Type B pancreatic cell (in vitro differentiated cells): ENCODE measurements at regions not wholly inside any gene's neighbourhood (a gene's known extent, or its start where the extent isn't known, plus 50 kb on each side); places are given as distances from the start of the nearest gene placed in this dataset.

Experiments
- DNase-seq: peaks from one replicate; pipeline ENCODE4 v3.0.0; 2021; ENCODE audit warnings: mixed read lengths; ENCODE audit not compliant: unreplicated experiment; ENCODE audit errors: extremely low spot score
- H3K27ac Mint-ChIP-seq: 2 replicates; pipeline ENCODE4 v1.8.0; 2021; ENCODE audit warnings: mild to moderate bottlenecking, mixed read lengths
- H3K27me3 Mint-ChIP-seq: 2 replicates; pipeline ENCODE4 v1.8.0; 2021; ENCODE audit warnings: mixed read lengths
- H3K36me3 Mint-ChIP-seq: 2 replicates; pipeline ENCODE4 v1.8.0; 2021; ENCODE audit warnings: mixed read lengths
- H3K4me1 Mint-ChIP-seq: one replicate; pipeline ENCODE4 v1.8.0; 2021; ENCODE audit warnings: mixed read lengths; ENCODE audit not compliant: unreplicated experiment
- H3K4me3 Mint-ChIP-seq: 2 replicates; pipeline ENCODE4 v1.8.0; 2021; ENCODE audit warnings: mild to moderate bottlenecking, mixed read lengths
- H3K9me3 Mint-ChIP-seq: 2 replicates; pipeline ENCODE4 v1.8.0; 2021; ENCODE audit warnings: mixed read lengths
- CTCF ChIP-seq: fragments of 200-600 bp; sonication (generic); conservative IDR thresholded peaks from 2 replicates; pipeline ENCODE4 v1.5.0; 2021; ENCODE audit warnings: antibody characterized with exemption, mild to moderate bottlenecking

GRCh38 chr15:46880791-46881190, 836.5 kb upstream of the SEMA6D start:
- TF ChIP-seq CTCF, result no peak
- DNase-seq, result no peak
- no peak overlapping the region for H3K4me3 Mint-ChIP-seq
- H3K4me1 Mint-ChIP-seq, result no peaks in the 10 kb centered on the region
- H3K27me3 Mint-ChIP-seq, result peaks cover 4% of the 10 kb centered on the region
- H3K36me3 Mint-ChIP-seq, result no peaks in the 10 kb centered on the region
- peaks cover 5% of the 10 kb centered on the region for H3K9me3 Mint-ChIP-seq
- no peak overlapping the region for H3K27ac Mint-ChIP-seq

- H3K27ac Mint-ChIP-seq, result no peak overlapping the region
- TF ChIP-seq CTCF, result no peak
- DNase-seq, result no peak
- peaks cover 4% of the 10 kb centered on the region for H3K9me3 Mint-ChIP-seq
- H3K4me3 Mint-ChIP-seq, result no peak overlapping the region
- H3K36me3 Mint-ChIP-seq, result no peaks in the 10 kb centered on the region
- peaks cover 40% of the 10 kb centered on the region for H3K27me3 Mint-ChIP-seq
- peaks cover 9% of the 10 kb centered on the region for H3K4me1 Mint-ChIP-seq
Measured at GRCh38 chr15:46892621-46893160, 824.6 kb upstream of the SEMA6D start.

- Mint-ChIP-seq H3K27me3 (peaks cover 48% of the 10 kb centered on the region), H3K4me1 (peaks cover 9% of the 10 kb centered on the region), H3K27ac (no peak overlapping the region), H3K36me3 (no peaks in the 10 kb centered on the region), H3K9me3 (no peaks in the 10 kb centered on the region), H3K4me3 (no peak overlapping the region)
- no peak for DNase-seq
- TF ChIP-seq CTCF, result no peak
Measured at GRCh38 chr15:46894644-46895043, 822.7 kb upstream of the SEMA6D start.

GRCh38 chr15:46897266-46897665, 820.0 kb upstream of the SEMA6D start:
- no peak overlapping the region for H3K4me3 Mint-ChIP-seq
- no peak for DNase-seq
- H3K9me3 Mint-ChIP-seq, result no peaks in the 10 kb centered on the region
- no peak overlapping the region for H3K27ac Mint-ChIP-seq
- H3K27me3 Mint-ChIP-seq, result peaks cover 65% of the 10 kb centered on the region
- H3K4me1 Mint-ChIP-seq, result peaks cover 9% of the 10 kb centered on the region
- TF ChIP-seq CTCF, result no peak
- H3K36me3 Mint-ChIP-seq, result no peaks in the 10 kb centered on the region

- H3K4me3 Mint-ChIP-seq, result no peak overlapping the region
- no peak for DNase-seq
- H3K36me3 Mint-ChIP-seq, result no peaks in the 10 kb centered on the region
- TF ChIP-seq CTCF, result no peak
- no peaks in the 10 kb centered on the region for H3K9me3 Mint-ChIP-seq
- peaks cover 57% of the 10 kb centered on the region for H3K27me3 Mint-ChIP-seq
- H3K4me1 Mint-ChIP-seq, result no peaks in the 10 kb centered on the region
- H3K27ac Mint-ChIP-seq, result no peak overlapping the region
Measured at GRCh38 chr15:46901001-46901400, 816.3 kb upstream of the SEMA6D start.

GRCh38 chr15:46917721-46918252, 799.5 kb upstream of the SEMA6D start:
- Mint-ChIP-seq H3K36me3 (no peaks in the 10 kb centered on the region), H3K4me1 (no peaks in the 10 kb centered on the region), H3K4me3 (no peak overlapping the region), H3K9me3 (no peaks in the 10 kb centered on the region), H3K27ac (no peak overlapping the region), H3K27me3 (no peaks in the 10 kb centered on the region)
- no peak for DNase-seq
- TF ChIP-seq CTCF, result no peak
